ENCODE measurements at regions not wholly inside any gene's neighbourhood (a gene's known extent, or its start where the extent isn't known, plus 50 kb on each side); places are given as distances from the start of the nearest gene placed in this dataset.
"Not testable (repeated sequence)": the region's sequence is repeated elsewhere in the genome, so short reads cannot be mapped to it uniquely, and the experiment has no call there.

DNA sequence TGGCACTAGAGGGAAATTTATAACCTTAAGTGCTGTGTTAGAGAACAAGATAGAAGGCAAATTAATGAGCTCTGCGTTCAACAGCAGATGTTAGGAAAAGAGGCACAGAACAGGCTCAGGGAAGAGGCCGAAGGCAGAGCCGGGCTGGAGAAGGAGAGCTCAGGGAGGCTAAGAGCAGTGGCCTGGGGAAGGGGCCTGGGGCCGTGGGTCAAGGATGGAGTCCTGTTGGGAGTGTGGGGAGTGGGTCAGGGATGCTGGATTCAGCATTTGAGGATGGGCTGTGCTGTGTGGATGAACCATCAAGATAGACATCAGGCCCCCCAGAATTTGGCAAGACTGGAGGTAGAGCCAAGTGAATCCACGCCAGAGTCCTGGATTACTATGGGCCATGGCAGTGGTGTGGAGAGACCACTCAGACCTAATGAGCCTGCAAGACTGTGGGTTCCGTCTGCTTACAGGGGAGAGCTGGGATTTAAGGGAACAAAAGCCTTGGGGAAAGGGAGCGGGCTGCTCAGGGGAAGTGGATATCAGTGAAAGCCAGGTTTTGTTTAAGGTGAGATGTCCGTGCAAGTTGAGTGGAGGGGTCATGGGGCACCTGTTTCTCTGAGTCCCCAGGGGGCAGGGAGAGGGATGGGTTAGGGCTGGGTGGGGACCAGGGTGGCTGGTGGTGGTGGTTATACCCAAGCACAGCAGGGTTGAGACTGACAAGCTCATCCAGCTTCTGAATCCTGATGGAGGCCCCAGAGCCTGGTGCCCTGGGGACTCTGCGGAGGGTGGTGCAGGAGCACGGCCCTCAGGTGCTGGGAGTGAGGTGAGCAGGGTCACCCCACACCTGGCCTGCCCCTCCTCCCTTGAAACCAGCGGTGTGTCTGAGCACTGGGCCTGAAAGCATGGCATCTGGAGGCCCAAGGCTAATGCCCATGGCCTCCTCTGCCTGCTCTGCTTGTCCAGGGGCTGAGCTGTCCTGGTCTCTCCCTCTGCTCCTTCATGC lies 101.7 kb downstream of the BMS1 start:
- CTCF ChIA-PET, result no interaction called here
- POLR2A ChIA-PET, result no interaction called here

DNA sequence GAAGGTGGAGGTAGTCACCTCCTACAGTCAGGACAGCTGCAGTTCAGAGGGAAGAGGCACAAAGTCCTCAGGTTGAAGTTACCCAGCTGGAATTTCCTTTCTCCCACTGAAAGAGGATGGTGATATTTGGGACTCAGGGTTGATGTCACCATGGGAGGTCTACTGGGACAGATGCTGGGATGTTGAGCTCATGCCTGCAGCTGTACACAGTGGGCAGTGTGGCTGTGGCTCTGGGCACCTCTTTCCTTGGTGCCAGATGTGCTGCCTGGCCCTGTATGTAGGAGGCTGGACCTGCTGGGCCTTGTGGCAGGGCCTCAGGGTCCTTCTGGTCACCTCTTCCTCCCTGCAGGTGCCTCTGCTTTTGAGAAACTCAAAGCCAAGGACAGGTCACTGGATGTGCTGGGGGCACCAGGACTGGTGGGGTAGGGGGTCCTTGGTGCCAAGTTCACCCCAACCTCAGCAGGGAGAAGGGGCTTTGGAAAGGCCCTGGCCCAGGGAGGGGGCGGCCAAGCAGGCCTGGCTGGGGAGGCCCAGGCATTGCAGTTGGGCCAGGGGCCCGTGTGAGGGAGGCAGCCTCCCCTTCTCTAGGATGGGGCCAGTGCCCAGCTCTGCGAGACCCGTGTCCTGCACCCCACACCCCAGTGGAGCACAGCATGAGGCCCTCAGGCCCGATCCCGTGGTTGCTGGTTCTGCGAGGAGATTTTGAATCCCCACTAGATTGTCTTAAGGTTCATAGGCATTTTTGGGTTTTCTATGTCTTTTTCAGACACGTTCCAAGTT lies 103.1 kb downstream of the BMS1 start:
- POLR2A ChIA-PET, result no interaction called here
- CTCF ChIA-PET, result no interaction called here

GRCh38 chr10:42887734-42888503 lies 105.3 kb downstream of the BMS1 start:
- ChIA-PET CTCF (no interaction called here), POLR2A (no interaction called here)

- POLR2A ChIA-PET, result no interaction called here
These were observed 106.0 kb downstream of the BMS1 start for GRCh38 chr10:42888504-42889095.

DNA sequence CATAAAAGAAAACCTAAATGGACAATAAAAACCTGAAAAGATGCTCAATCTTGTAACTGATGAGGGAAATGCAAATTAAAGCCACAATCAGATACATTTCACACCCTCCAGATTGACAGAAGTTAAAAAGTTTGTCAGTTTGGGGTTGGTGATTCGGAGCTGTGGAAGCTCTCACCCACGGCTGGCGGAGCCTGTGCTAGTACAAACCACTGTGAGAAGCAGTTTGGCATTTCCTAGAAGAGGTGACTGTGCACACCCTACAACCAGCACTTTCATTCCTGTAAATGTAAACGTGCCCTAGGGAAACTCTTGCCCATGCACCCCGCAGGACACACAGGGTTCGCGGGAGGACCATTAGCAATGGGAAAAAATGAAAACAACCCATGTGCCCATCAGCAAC lies 114.1 kb downstream of the BMS1 start:
- ChIA-PET CTCF (no interaction called here), POLR2A (no interaction called here)

More at GRCh38 chr10:42888504-42889095, 106.0 kb downstream of the BMS1 start:
- CTCF ChIA-PET, result no interaction called here

GRCh38 chr10:42898037-42898960 lies 115.7 kb downstream of the BMS1 start:
- ChIA-PET CTCF (no interaction called here), POLR2A (no interaction called here)

DNA sequence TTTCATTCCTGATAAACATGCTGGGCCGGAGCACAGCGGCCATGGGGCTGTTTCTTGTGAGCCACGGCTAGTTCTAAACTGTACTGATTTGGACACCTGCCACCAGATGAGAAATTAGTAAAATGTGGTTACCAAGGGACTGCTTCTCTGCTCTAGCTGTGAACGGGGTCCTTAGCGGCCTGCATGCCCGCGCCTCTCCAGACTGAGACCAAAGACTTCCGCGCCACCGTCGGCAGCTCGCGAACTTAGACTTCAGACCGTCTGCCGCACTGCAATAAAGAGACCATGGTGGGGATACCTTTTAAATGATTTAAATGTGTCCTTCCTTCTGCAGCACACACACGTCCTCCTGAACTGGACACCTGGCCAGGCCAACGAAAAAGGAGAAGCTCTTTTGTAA lies 116.4 kb downstream of the BMS1 start:
- CTCF ChIA-PET, result no interaction called here
- POLR2A ChIA-PET, result no interaction called here

DNA sequence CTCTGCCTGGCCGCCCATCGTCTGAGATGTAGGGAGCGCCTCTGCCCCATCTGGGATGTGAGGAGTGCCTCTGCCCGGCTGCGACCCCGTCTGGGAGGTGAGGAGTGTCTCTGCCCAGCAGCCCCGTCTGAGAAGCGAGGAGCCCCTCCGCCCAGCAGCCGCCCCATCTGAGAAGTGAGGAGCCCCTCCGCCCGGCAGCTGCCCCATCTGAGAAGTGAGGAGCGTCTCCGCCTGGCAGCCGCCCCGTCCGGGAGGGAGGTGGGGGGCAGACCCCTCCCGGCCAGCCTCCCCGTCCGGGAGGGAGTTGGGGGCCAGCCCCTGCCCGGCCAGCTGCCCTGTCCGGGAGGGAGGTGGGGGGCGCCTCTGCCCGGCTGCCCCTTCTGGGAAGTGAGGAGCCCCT lies 117.8 kb downstream of the BMS1 start:
- POLR2A ChIA-PET, CTCF ChIA-PET: not testable (repeated sequence)

GRCh38 chr10:42911359-42911758 lies 128.8 kb downstream of the BMS1 start:
- CTCF ChIA-PET, result no interaction called here
- POLR2A ChIA-PET, result no interaction called here

GRCh38 chr10:42916974-42917373 lies 134.4 kb downstream of the BMS1 start:
- ChIA-PET POLR2A (no interaction called here), CTCF (no interaction called here)

GRCh38 chr10:42917821-42918220 lies 135.2 kb downstream of the BMS1 start:
- POLR2A ChIA-PET, result no interaction called here

GRCh38 chr10:42921951-42922350 lies 139.4 kb downstream of the BMS1 start:
- ChIA-PET POLR2A (no interaction called here), CTCF (no interaction called here)

More at GRCh38 chr10:42917821-42918220, 135.2 kb downstream of the BMS1 start:
- CTCF ChIA-PET, result no interaction called here

- ChIA-PET CTCF (no interaction called here), POLR2A (no interaction called here)
These were observed 141.9 kb downstream of the BMS1 start for GRCh38 chr10:42924484-42924883.

GRCh38 chr10:42926843-42927242 lies 144.2 kb downstream of the BMS1 start:
- ChIA-PET CTCF (interaction anchor here (0.6 kb wide), 1 partner anchor 8 kb away, joined by 4 read pairs; no protein-coding TSS in a partner anchor), POLR2A (no interaction called here)

- POLR2A ChIA-PET, result no interaction called here
These were observed 145.5 kb downstream of the BMS1 start for GRCh38 chr10:42928064-42928463.

DNA sequence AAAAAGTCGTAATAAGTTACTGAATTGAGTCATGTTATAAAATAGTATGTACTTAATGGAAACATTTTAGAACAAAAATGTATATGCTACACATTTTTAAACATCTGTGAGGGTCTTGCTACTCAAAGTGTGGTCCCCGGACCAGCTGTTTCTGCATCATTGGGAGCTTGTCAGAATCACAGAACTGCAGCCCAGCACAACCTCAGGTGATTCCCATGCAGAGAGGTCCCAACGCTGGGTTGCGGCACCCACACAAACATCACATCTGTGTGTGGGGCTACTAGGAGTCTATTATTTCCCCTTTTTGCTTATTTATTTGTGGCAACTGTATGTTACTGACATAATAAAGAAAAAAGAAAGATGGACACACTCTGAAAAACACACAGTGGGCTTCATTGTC lies 146.6 kb downstream of the BMS1 start:
- ChIA-PET CTCF (no interaction called here), POLR2A (no interaction called here)

More at GRCh38 chr10:42928064-42928463, 145.5 kb downstream of the BMS1 start:
- CTCF ChIA-PET, result no interaction called here

DNA sequence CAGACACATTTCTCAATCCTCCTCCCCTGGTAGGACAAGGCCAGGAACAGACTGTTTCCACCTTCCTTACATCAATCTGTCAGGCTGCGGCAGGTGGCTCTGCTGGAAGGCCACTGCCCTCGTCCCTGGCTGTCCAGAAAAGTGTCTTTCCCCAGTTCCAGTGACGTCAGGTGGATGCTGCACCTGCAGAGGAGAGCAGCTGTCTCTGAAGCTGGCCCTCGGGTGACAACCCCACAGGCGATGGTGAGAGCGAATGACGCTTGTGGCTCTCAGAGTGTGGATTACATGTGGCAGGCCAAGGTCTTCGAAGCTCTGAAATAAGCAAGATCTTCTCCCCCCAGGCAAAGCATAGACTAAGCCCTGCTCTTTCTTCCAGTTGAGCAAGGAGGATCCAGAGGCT lies 146.9 kb upstream of the RET start:
- POLR2A ChIA-PET, result no interaction called here
- CTCF ChIA-PET, result no interaction called here

GRCh38 chr10:42930516-42931192 lies 146.2 kb upstream of the RET start:
- POLR2A ChIA-PET, result no interaction called here
- CTCF ChIA-PET, result no interaction called here

DNA sequence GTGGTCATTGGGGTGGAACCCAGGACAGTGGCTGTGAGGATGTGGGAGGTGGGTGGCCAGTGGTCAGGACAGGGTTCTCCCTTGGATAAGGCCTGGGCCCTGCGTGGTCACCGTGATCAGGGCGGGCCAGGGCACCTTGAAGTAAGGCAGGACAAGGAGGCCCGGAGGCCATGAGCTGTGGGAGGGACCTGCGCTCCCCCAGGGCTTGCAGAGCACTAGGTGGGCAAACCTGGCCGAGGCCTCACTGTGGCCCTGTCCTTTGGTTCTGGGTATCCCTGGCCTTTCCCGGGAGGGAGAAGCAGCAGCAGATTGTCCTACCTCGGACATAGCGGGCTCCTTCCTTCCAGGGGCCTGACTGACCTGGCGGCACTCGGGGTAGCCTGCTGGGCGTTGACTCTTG lies 144.8 kb upstream of the RET start:
- ChIA-PET CTCF (no interaction called here), POLR2A (no interaction called here)
